Trophoblast cell (in vitro differentiated cells and primary cell): ENCODE measurements at regions not wholly inside any gene's neighbourhood (a gene's known extent, or its start where the extent isn't known, plus 50 kb on each side); places are given as distances from the start of the nearest gene placed in this dataset.

Experiments
- DNase-seq, 2 donors: peaks; one replicate each; pipeline ENCODE4 v3.0.0-alpha.2; 2016
- H2AFZ ChIP-seq: 2 replicates; pipeline ENCODE4 v1.6.1; 2013; ENCODE audit warnings: low read length, moderate library complexity, mild to moderate bottlenecking; ENCODE audit not compliant: insufficient read depth, poor library complexity
- H2AK5ac ChIP-seq: 2 replicates; pipeline ENCODE4 v1.6.1; 2013; ENCODE audit warnings: mild to moderate bottlenecking, low read length
- H2BK120ac ChIP-seq: 2 replicates; pipeline ENCODE4 v1.6.1; 2013; ENCODE audit warnings: low read length, mild to moderate bottlenecking, moderate library complexity; ENCODE audit not compliant: insufficient read depth, poor library complexity
- H2BK12ac ChIP-seq: 2 replicates; pipeline ENCODE4 v1.6.1; 2013; ENCODE audit warnings: mild to moderate bottlenecking, low read length, moderate library complexity
- H2BK5ac ChIP-seq: 2 replicates; pipeline ENCODE4 v1.6.1; 2013; ENCODE audit warnings: low read length, low read depth, moderate library complexity, mild to moderate bottlenecking; ENCODE audit not compliant: poor library complexity
- H3K14ac ChIP-seq: 2 replicates; pipeline ENCODE4 v1.6.1; 2013; ENCODE audit warnings: mild to moderate bottlenecking, low read length
- H3K18ac ChIP-seq: 2 replicates; pipeline ENCODE4 v1.6.1; 2013; ENCODE audit warnings: mild to moderate bottlenecking, low read length
- H3K23ac ChIP-seq: 2 replicates; pipeline ENCODE4 v1.6.1; 2013; ENCODE audit warnings: low read length
- H3K27ac ChIP-seq: 2 replicates; pipeline ENCODE4 v1.5.1; 2013; ENCODE audit warnings: low read depth, mild to moderate bottlenecking, inconsistent platforms, low read length, moderate library complexity
- H3K27me3 ChIP-seq: 2 replicates; pipeline ENCODE4 v1.6.1; 2013; ENCODE audit warnings: inconsistent platforms, mild to moderate bottlenecking, low read length, moderate library complexity; ENCODE audit not compliant: insufficient read depth
- H3K36me3 ChIP-seq, 2 experiments: 1 replicate in 1 of 2; 2 replicates in 1 of 2; pipeline ENCODE4 v1.6.1; 2013; ENCODE audit warnings: low read length in 2 of 2, mild to moderate bottlenecking in 2 of 2, moderate library complexity in 1 of 2; ENCODE audit not compliant: insufficient read depth in 2 of 2, control insufficient read depth in 1 of 2
- H3K4ac ChIP-seq: 2 replicates; pipeline ENCODE4 v1.6.1; 2013; ENCODE audit warnings: low read depth, mild to moderate bottlenecking, low read length, moderate library complexity
- H3K4me1 ChIP-seq, 2 experiments: 1 replicate in 1 of 2; 2 replicates in 1 of 2; pipeline ENCODE4 v1.6.1; 2013; ENCODE audit warnings: low read length in 2 of 2, mild to moderate bottlenecking in 2 of 2, moderate library complexity in 1 of 2; ENCODE audit not compliant: insufficient read depth in 2 of 2, control insufficient read depth in 1 of 2
- H3K4me2 ChIP-seq: 2 replicates; pipeline ENCODE4 v1.6.1; 2013; ENCODE audit warnings: inconsistent platforms, mild to moderate bottlenecking, low read length, moderate library complexity
- H3K4me3 ChIP-seq: 2 replicates; pipeline ENCODE4 v1.5.1; 2013; ENCODE audit warnings: mild to moderate bottlenecking, low read depth, low read length, inconsistent platforms
- H3K79me1 ChIP-seq: one replicate; pipeline ENCODE4 v1.6.1; 2013; ENCODE audit warnings: low read length
- H3K79me2 ChIP-seq: 2 replicates; pipeline ENCODE4 v1.6.1; 2013; ENCODE audit warnings: low read length, mild to moderate bottlenecking; ENCODE audit not compliant: control insufficient read depth, insufficient read depth, poor library complexity
- H3K9ac ChIP-seq: 2 replicates; pipeline ENCODE4 v1.6.1; 2013; ENCODE audit warnings: mild to moderate bottlenecking, low read length
- H3K9me3 ChIP-seq: 2 replicates; pipeline ENCODE4 v1.6.1; 2013; ENCODE audit warnings: low read depth, mild to moderate bottlenecking, control low read depth, inconsistent platforms, low read length; ENCODE audit not compliant: insufficient read depth
- H4K12ac ChIP-seq: 2 replicates; pipeline ENCODE4 v1.6.1; 2013; ENCODE audit warnings: low read depth, mild to moderate bottlenecking, low read length, moderate library complexity
- H4K8ac ChIP-seq: 2 replicates; pipeline ENCODE4 v1.6.1; 2013; ENCODE audit warnings: low read depth, mild to moderate bottlenecking, low read length, moderate library complexity
- H4K91ac ChIP-seq: one replicate; pipeline ENCODE4 v1.6.1; 2013; ENCODE audit warnings: low read depth, mild to moderate bottlenecking, low read length, moderate library complexity
- WGBS: extraction: QIAGEN DNeasy Blood & Tissue Kit; methylation state at CpG from one replicate; pipeline ENCODE4 v1.1.7; 2013; ENCODE audit warnings: missing lambda C conversion rate; ENCODE audit not compliant: insufficient read length, insufficient coverage; ENCODE audit errors: extremely low coverage; 5-methylcytosine and 5-hydroxymethylcytosine counted together

- H3K4me2 ChIP-seq: no peak overlapping the region
- no peak for DNase-seq
- H3K4me3 ChIP-seq: no peak overlapping the region
- H3K14ac ChIP-seq: peak overlapping the region; percentile 29
- no peak overlapping the region for H3K9ac ChIP-seq
- H3K36me3 ChIP-seq: no peaks in the 10 kb centered on the region
- peaks cover 16% of the 10 kb centered on the region for H3K79me1 ChIP-seq
- no peaks in the 10 kb centered on the region for H3K27me3 ChIP-seq
- H2AFZ ChIP-seq: no peak overlapping the region
- no peak overlapping the region for H3K27ac ChIP-seq
- H2BK5ac ChIP-seq: no peak overlapping the region
- no peak overlapping the region for H4K8ac ChIP-seq
- H2BK120ac ChIP-seq: peak overlapping the region; percentile 17
- H3K79me2 ChIP-seq: peaks cover 2% of the 10 kb centered on the region
- no peak overlapping the region for H3K23ac ChIP-seq
- H3K4ac ChIP-seq: no peak overlapping the region
- no peak overlapping the region for H2AK5ac ChIP-seq
- no peak overlapping the region for H3K18ac ChIP-seq
- peak overlapping the region; percentile 35 for H4K91ac ChIP-seq
- WGBS: no CpG with 5 or more reads among the region's 2 CpGs
- peaks cover 8 to 13% of the 10 kb centered on the region in 2 experiments for H3K4me1 ChIP-seq
- peak overlapping the region; percentile 82 for H2BK12ac ChIP-seq
- no peak overlapping the region for H4K12ac ChIP-seq
- no peaks in the 10 kb centered on the region for H3K9me3 ChIP-seq
These were observed 165.4 kb upstream of the CDH11 start for GRCh38 chr16:65287307-65287706.

- Histone ChIP-seq H3K18ac (peak overlapping the region; percentile 42), H3K9me3 (no peaks in the 10 kb centered on the region), H3K27ac (peak overlapping the region; percentile 90), H3K36me3 (no peaks in the 10 kb centered on the region), H3K23ac (no peak overlapping the region), H3K79me1 (peaks cover 21% of the 10 kb centered on the region), H4K8ac (peak overlapping the region; percentile 52), H3K79me2 (peaks cover 4% of the 10 kb centered on the region), H3K27me3 (no peaks in the 10 kb centered on the region), H2AFZ (no peak overlapping the region), H3K4ac (no peak overlapping the region), H3K14ac (peak overlapping the region; percentile 37), H2BK12ac (peak overlapping the region; percentile 42), H4K12ac (no peak overlapping the region), H2AK5ac (no peak overlapping the region), H3K4me2 (no peak overlapping the region), H2BK5ac (peak overlapping the region; percentile 89), H3K9ac (no peak overlapping the region), H2BK120ac (peak overlapping the region; percentile 90), H3K4me3 (no peak overlapping the region), H4K91ac (peak overlapping the region; percentile 93), H3K4me1 (peaks cover 15 to 24% of the 10 kb centered on the region in 2 experiments)
- DNase-seq: no peak
- no CpG with 5 or more reads among the region's 7 CpGs for WGBS
These were observed 163.5 kb upstream of the CDH11 start for GRCh38 chr16:65285128-65286048.

GRCh38 chr16:65284626-65285025, 162.8 kb upstream of the CDH11 start:
- Histone ChIP-seq H2BK12ac (peak overlapping the region; percentile 86), H3K14ac (peak overlapping the region; percentile 77), H2BK5ac (peak overlapping the region; percentile 89), H3K4me3 (no peak overlapping the region), H3K9me3 (no peaks in the 10 kb centered on the region), H4K8ac (peak overlapping the region; percentile 59), H3K4me2 (no peak overlapping the region), H3K9ac (no peak overlapping the region), H2AFZ (no peak overlapping the region), H3K79me1 (peaks cover 21% of the 10 kb centered on the region), H3K23ac (no peak overlapping the region), H3K4me1 (peaks cover 15 to 24% of the 10 kb centered on the region in 2 experiments), H4K12ac (no peak overlapping the region), H3K36me3 (no peaks in the 10 kb centered on the region), H3K27me3 (no peaks in the 10 kb centered on the region), H3K18ac (peak overlapping the region; percentile 90), H2BK120ac (peak overlapping the region; percentile 90), H2AK5ac (peak overlapping the region; percentile 69), H3K79me2 (peaks cover 4% of the 10 kb centered on the region), H4K91ac (peak overlapping the region; percentile 93), H3K4ac (peak overlapping the region; percentile 61), H3K27ac (peak overlapping the region; percentile 90)
- no peak for DNase-seq
- no CpG with 5 or more reads among the region's 8 CpGs for WGBS

- no peak overlapping the region for H3K18ac ChIP-seq
- no CpG with 5 or more reads among the region's 3 CpGs for WGBS
- no peak overlapping the region for H4K12ac ChIP-seq
- no peak overlapping the region for H2BK120ac ChIP-seq
- H2AFZ ChIP-seq: no peak overlapping the region
- H3K27me3 ChIP-seq: no peaks in the 10 kb centered on the region
- no peak overlapping the region for H2BK12ac ChIP-seq
- H3K36me3 ChIP-seq: no peaks in the 10 kb centered on the region
- H3K79me2 ChIP-seq: peaks cover 4% of the 10 kb centered on the region
- DNase-seq: no peak
- peaks cover 15 to 24% of the 10 kb centered on the region in 2 experiments for H3K4me1 ChIP-seq
- H3K9me3 ChIP-seq: no peaks in the 10 kb centered on the region
- H3K4me3 ChIP-seq: no peak overlapping the region
- no peak overlapping the region for H3K14ac ChIP-seq
- no peak overlapping the region for H3K23ac ChIP-seq
- no peak overlapping the region for H3K9ac ChIP-seq
- H3K27ac ChIP-seq: peak overlapping the region; percentile 90
- H4K8ac ChIP-seq: no peak overlapping the region
- H4K91ac ChIP-seq: no peak overlapping the region
- H3K4me2 ChIP-seq: no peak overlapping the region
- H2AK5ac ChIP-seq: no peak overlapping the region
- H3K79me1 ChIP-seq: peaks cover 18% of the 10 kb centered on the region
- H2BK5ac ChIP-seq: no peak overlapping the region
- H3K4ac ChIP-seq: no peak overlapping the region
These were observed 161.4 kb upstream of the CDH11 start for GRCh38 chr16:65283181-65283651.
